HepG2 (cell line): ENCODE measurements at regions not wholly inside any gene's neighbourhood (a gene's known extent, or its start where the extent isn't known, plus 50 kb on each side); places are given as distances from the start of the nearest gene placed in this dataset.

Experiments
- AKAP8 ChIP-seq: sonication (generic); formaldehyde crosslinking; IDR thresholded peaks from 2 replicates; pipeline ENCODE4 v1.5.1; 2020; ENCODE audit warnings: mild to moderate bottlenecking, missing genetic modification reagents
- DNMT1 ChIP-seq: sonication (generic); formaldehyde crosslinking; IDR thresholded peaks from 2 replicates; pipeline ENCODE4 v1.5.1; 2020; ENCODE audit warnings: mild to moderate bottlenecking, missing genetic modification reagents
- GFI1 ChIP-seq: sonication (generic); formaldehyde crosslinking; IDR thresholded peaks from 2 replicates; pipeline ENCODE4 v1.5.0; 2020; ENCODE audit warnings: missing genetic modification reagents, mild to moderate bottlenecking, borderline replicate concordance
- IRF2 ChIP-seq: IDR thresholded peaks from 2 replicates; pipeline ENCODE4 v1.6.1; 2018; ENCODE audit warnings: missing genetic modification reagents, missing compliant biosample characterization
- KLF16 ChIP-seq, 2 experiments: sonication (generic) in 1 of 2; formaldehyde crosslinking in 1 of 2; IDR thresholded peaks; 2 replicates each; pipeline versions ENCODE4 v1.6.1 to v1.8.0; 2016 to 2023; ENCODE audit warnings: missing genetic modification reagents in 2 of 2, missing compliant biosample characterization in 1 of 2
- KLF9 ChIP-seq: IDR thresholded peaks from 2 replicates; pipeline ENCODE4 v1.6.1; 2016; ENCODE audit warnings: low read depth
- MTA3 ChIP-seq: sonication (generic); formaldehyde crosslinking; IDR thresholded peaks from 2 replicates; pipeline ENCODE4 v1.4.0; 2020; ENCODE audit warnings: missing genetic modification reagents
- POGZ ChIP-seq: sonication (generic); formaldehyde crosslinking; IDR thresholded peaks from 2 replicates; pipeline ENCODE4 v1.4.0; 2020; ENCODE audit warnings: mild to moderate bottlenecking, missing genetic modification reagents
- ZNF274 ChIP-seq: sonication (generic); formaldehyde crosslinking; IDR thresholded peaks from 2 replicates; pipeline ENCODE4 v1.5.1; 2020; ENCODE audit warnings: mild to moderate bottlenecking, missing genetic modification reagents
- ZNF337 ChIP-seq: sonication (generic); formaldehyde crosslinking; IDR thresholded peaks from 2 replicates; pipeline ENCODE4 v1.5.1; 2020; ENCODE audit warnings: missing genetic modification reagents, low read depth, mild to moderate bottlenecking, borderline replicate concordance
- ZNF768 ChIP-seq: sonication (generic); formaldehyde crosslinking; IDR thresholded peaks from 2 replicates; pipeline ENCODE4 v1.4.0; 2020; ENCODE audit warnings: missing genetic modification reagents
- TF ChIP-seq, protein P1 (sequence below): sonication (generic); formaldehyde crosslinking; IDR thresholded peaks from 2 replicates; pipeline ENCODE4 v1.9.0; 2021; ENCODE audit warnings: mild to moderate bottlenecking, missing genetic modification reagents
- TF ChIP-seq, protein P2 (sequence below): sonication (generic); formaldehyde crosslinking; IDR thresholded peaks from 2 replicates; pipeline ENCODE4 v1.4.0; 2020; ENCODE audit warnings: missing genetic modification reagents
- TF ChIP-seq, protein P3 (sequence below): sonication (generic); formaldehyde crosslinking; IDR thresholded peaks from 2 replicates; pipeline ENCODE4 v1.5.0; 2020; ENCODE audit warnings: mild to moderate bottlenecking, missing genetic modification reagents, moderate library complexity
- TF ChIP-seq, protein P4 (sequence below): sonication (generic); formaldehyde crosslinking; IDR thresholded peaks from 2 replicates; pipeline ENCODE4 v1.4.0; 2020; ENCODE audit warnings: missing genetic modification reagents, borderline replicate concordance
- TF ChIP-seq, protein P5 (sequence below): sonication (generic); formaldehyde crosslinking; IDR thresholded peaks from 2 replicates; pipeline ENCODE4 v1.4.0; 2020; ENCODE audit warnings: mild to moderate bottlenecking, missing genetic modification reagents

DNA sequence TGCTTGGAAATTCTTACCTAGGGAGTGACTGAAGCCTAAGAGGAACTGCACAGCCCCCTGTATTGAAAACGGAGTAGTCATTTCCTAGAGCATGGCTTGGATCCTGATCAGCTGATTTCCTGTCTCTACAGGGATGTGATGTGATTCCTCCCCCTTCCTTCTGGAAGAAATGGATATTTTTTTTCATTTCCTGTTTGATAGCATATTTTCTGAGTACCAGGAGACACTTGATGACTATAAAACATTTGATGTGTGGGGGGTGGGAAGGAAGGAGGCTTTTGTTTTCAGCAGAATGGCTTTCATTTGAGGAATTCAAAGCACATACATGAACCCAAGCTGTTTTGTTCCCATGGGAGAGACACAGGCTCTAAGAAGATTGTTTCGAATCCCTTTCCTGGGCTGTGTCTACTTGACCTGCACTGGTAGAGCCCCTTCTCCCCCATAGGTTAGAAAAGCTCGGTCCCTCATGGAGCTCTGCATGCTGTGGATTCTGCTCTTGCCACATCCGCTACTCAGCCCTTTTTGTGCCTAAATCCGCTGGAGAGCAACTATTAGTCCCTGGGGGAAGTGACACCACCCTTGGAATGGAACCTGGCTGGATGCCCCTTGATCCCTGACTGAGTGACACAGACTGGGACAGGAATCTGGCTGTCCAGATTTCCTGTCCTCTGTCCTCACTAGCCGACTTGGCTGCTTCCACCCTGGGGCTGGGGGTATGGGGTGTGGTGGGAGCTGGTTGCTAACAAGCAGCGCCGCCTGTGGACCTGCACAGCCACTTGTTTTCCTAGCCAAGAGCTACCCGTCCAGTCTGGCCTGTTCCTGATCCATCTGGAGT is 71.8 kb upstream of the MACF1 start (continued):
- TF ChIP-seq, protein P1, sequence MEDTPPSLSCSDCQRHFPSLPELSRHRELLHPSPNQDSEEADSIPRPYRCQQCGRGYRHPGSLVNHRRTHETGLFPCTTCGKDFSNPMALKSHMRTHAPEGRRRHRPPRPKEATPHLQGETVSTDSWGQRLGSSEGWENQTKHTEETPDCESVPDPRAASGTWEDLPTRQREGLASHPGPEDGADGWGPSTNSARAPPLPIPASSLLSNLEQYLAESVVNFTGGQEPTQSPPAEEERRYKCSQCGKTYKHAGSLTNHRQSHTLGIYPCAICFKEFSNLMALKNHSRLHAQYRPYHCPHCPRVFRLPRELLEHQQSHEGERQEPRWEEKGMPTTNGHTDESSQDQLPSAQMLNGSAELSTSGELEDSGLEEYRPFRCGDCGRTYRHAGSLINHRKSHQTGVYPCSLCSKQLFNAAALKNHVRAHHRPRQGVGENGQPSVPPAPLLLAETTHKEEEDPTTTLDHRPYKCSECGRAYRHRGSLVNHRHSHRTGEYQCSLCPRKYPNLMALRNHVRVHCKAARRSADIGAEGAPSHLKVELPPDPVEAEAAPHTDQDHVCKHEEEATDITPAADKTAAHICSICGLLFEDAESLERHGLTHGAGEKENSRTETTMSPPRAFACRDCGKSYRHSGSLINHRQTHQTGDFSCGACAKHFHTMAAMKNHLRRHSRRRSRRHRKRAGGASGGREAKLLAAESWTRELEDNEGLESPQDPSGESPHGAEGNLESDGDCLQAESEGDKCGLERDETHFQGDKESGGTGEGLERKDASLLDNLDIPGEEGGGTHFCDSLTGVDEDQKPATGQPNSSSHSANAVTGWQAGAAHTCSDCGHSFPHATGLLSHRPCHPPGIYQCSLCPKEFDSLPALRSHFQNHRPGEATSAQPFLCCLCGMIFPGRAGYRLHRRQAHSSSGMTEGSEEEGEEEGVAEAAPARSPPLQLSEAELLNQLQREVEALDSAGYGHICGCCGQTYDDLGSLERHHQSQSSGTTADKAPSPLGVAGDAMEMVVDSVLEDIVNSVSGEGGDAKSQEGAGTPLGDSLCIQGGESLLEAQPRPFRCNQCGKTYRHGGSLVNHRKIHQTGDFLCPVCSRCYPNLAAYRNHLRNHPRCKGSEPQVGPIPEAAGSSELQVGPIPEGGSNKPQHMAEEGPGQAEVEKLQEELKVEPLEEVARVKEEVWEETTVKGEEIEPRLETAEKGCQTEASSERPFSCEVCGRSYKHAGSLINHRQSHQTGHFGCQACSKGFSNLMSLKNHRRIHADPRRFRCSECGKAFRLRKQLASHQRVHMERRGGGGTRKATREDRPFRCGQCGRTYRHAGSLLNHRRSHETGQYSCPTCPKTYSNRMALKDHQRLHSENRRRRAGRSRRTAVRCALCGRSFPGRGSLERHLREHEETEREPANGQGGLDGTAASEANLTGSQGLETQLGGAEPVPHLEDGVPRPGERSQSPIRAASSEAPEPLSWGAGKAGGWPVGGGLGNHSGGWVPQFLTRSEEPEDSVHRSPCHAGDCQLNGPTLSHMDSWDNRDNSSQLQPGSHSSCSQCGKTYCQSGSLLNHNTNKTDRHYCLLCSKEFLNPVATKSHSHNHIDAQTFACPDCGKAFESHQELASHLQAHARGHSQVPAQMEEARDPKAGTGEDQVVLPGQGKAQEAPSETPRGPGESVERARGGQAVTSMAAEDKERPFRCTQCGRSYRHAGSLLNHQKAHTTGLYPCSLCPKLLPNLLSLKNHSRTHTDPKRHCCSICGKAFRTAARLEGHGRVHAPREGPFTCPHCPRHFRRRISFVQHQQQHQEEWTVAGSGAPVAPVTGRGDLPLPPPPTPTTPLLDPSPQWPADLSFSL = no peak
- TF ChIP-seq AKAP8 (CRISPR knock-in tag) = peak; percentile 46; the same call in 1 of the 2 replicates
- TF ChIP-seq IRF2 (CRISPR knock-in tag) = peak; percentile 48; the same call in 1 of the 2 replicates
- TF ChIP-seq POGZ (CRISPR knock-in tag) = peak; percentile 67; the same call in 1 of the 2 replicates
- no peak for TF ChIP-seq MTA3 (CRISPR knock-in tag)
- TF ChIP-seq, protein P2, sequence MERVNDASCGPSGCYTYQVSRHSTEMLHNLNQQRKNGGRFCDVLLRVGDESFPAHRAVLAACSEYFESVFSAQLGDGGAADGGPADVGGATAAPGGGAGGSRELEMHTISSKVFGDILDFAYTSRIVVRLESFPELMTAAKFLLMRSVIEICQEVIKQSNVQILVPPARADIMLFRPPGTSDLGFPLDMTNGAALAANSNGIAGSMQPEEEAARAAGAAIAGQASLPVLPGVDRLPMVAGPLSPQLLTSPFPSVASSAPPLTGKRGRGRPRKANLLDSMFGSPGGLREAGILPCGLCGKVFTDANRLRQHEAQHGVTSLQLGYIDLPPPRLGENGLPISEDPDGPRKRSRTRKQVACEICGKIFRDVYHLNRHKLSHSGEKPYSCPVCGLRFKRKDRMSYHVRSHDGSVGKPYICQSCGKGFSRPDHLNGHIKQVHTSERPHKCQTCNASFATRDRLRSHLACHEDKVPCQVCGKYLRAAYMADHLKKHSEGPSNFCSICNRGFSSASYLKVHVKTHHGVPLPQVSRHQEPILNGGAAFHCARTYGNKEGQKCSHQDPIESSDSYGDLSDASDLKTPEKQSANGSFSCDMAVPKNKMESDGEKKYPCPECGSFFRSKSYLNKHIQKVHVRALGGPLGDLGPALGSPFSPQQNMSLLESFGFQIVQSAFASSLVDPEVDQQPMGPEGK (CRISPR knock-in tag) = peak; percentile 82
- no peak for TF ChIP-seq ZNF274
- TF ChIP-seq, protein P3, sequence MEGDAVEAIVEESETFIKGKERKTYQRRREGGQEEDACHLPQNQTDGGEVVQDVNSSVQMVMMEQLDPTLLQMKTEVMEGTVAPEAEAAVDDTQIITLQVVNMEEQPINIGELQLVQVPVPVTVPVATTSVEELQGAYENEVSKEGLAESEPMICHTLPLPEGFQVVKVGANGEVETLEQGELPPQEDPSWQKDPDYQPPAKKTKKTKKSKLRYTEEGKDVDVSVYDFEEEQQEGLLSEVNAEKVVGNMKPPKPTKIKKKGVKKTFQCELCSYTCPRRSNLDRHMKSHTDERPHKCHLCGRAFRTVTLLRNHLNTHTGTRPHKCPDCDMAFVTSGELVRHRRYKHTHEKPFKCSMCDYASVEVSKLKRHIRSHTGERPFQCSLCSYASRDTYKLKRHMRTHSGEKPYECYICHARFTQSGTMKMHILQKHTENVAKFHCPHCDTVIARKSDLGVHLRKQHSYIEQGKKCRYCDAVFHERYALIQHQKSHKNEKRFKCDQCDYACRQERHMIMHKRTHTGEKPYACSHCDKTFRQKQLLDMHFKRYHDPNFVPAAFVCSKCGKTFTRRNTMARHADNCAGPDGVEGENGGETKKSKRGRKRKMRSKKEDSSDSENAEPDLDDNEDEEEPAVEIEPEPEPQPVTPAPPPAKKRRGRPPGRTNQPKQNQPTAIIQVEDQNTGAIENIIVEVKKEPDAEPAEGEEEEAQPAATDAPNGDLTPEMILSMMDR = peak; percentile 86
- no peak for TF ChIP-seq ZNF337
- peak; percentile 88; the same call in 1 of the 2 replicates for TF ChIP-seq GFI1
- TF ChIP-seq KLF16 (CRISPR knock-in tag; IDR thresholded peaks at IDR 0.05) = 0 out of 4 replicates have a peak, but pooled peaks of 1 of the 2 experiments have one; percentile 27
- TF ChIP-seq DNMT1 (CRISPR knock-in tag) = no peak
- TF ChIP-seq KLF9 (CRISPR knock-in tag) = no peak
- TF ChIP-seq, protein P4, sequence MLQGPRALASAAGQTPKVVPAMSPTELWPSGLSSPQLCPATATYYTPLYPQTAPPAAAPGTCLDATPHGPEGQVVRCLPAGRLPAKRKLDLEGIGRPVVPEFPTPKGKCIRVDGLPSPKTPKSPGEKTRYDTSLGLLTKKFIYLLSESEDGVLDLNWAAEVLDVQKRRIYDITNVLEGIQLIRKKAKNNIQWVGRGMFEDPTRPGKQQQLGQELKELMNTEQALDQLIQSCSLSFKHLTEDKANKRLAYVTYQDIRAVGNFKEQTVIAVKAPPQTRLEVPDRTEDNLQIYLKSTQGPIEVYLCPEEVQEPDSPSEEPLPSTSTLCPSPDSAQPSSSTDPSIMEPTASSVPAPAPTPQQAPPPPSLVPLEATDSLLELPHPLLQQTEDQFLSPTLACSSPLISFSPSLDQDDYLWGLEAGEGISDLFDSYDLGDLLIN (CRISPR knock-in tag) = no peak
- no peak for TF ChIP-seq ZNF768 (CRISPR knock-in tag)
- TF ChIP-seq, protein P5, sequence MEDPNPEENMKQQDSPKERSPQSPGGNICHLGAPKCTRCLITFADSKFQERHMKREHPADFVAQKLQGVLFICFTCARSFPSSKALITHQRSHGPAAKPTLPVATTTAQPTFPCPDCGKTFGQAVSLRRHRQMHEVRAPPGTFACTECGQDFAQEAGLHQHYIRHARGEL (CRISPR knock-in tag) = no peak
